SJCRH30 (cell line): ENCODE measurements at regions not wholly inside any gene's neighbourhood (a gene's known extent, or its start where the extent isn't known, plus 50 kb on each side); places are given as distances from the start of the nearest gene placed in this dataset.

Experiments used
- DNase-seq, 2 experiments: peaks; one replicate each; pipeline ENCODE4 v3.0.0-alpha.2; 2015 to 2020
- H3K27ac ChIP-seq: fragments of 250-450 bp; sonication (Bioruptor Pico); 2 replicates; pipeline ENCODE4 v1.5.1; 2020; ENCODE audit warnings: mild to moderate bottlenecking, moderate library complexity
- H3K27me3 ChIP-seq: fragments of 250-450 bp; sonication (Bioruptor Pico); 2 replicates; pipeline ENCODE4 v1.5.1; 2020; ENCODE audit warnings: mild to moderate bottlenecking, moderate library complexity
- H3K36me3 ChIP-seq: fragments of 250-450 bp; sonication (Bioruptor Pico); 2 replicates; pipeline ENCODE4 v1.5.1; 2020; ENCODE audit warnings: mild to moderate bottlenecking, moderate library complexity
- H3K4me1 ChIP-seq: fragments of 250-450 bp; sonication (Bioruptor Pico); 2 replicates; pipeline ENCODE4 v1.5.1; 2020; ENCODE audit warnings: mild to moderate bottlenecking, moderate library complexity
- H3K4me3 ChIP-seq: fragments of 250-450 bp; sonication (Bioruptor Pico); 2 replicates; pipeline ENCODE4 v1.5.1; 2020; ENCODE audit warnings: mild to moderate bottlenecking, moderate library complexity
- H3K9me3 ChIP-seq: fragments of 250-450 bp; sonication (Bioruptor Pico); replicated peaks from 2 replicates; pipeline ENCODE4 v1.5.1; 2020; ENCODE audit warnings: mild to moderate bottlenecking, moderate library complexity

- no peaks in the 10 kb centered on the region for H3K9me3 ChIP-seq
- no peak overlapping the region for H3K27ac ChIP-seq
- H3K27me3 ChIP-seq, result no peaks in the 10 kb centered on the region
- H3K4me1 ChIP-seq, result no peaks in the 10 kb centered on the region
- DNase-seq, result no peak
- no peaks in the 10 kb centered on the region for H3K36me3 ChIP-seq
- H3K4me3 ChIP-seq, result no peak overlapping the region
These were observed 1059.0 kb upstream of the PRMT6 start for GRCh38 chr1:105997516-105997915.

GRCh38 chr1:106022312-106022902, 1034.1 kb upstream of the PRMT6 start:
- no peaks in the 10 kb centered on the region for H3K9me3 ChIP-seq
- peak in 1 of 2 experiments; percentile 3 for DNase-seq
- no peak overlapping the region for H3K27ac ChIP-seq
- H3K36me3 ChIP-seq, result no peaks in the 10 kb centered on the region
- no peak overlapping the region for H3K4me3 ChIP-seq
- no peaks in the 10 kb centered on the region for H3K4me1 ChIP-seq
- H3K27me3 ChIP-seq, result no peaks in the 10 kb centered on the region

GRCh38 chr1:106027871-106028270, 1028.6 kb upstream of the PRMT6 start:
- no peaks in the 10 kb centered on the region for H3K9me3 ChIP-seq
- DNase-seq, result no peak

GRCh38 chr1:106037526-106037925, 1018.9 kb upstream of the PRMT6 start:
- DNase-seq, result no peak
- no peaks in the 10 kb centered on the region for H3K36me3 ChIP-seq
- H3K4me3 ChIP-seq, result no peak overlapping the region
- no peaks in the 10 kb centered on the region for H3K9me3 ChIP-seq
- no peaks in the 10 kb centered on the region for H3K4me1 ChIP-seq
- H3K27ac ChIP-seq, result no peak overlapping the region
- no peaks in the 10 kb centered on the region for H3K27me3 ChIP-seq

More at GRCh38 chr1:106027871-106028270, 1028.6 kb upstream of the PRMT6 start:
- Histone ChIP-seq H3K27ac (no peak overlapping the region), H3K4me3 (no peak overlapping the region), H3K36me3 (no peaks in the 10 kb centered on the region), H3K27me3 (no peaks in the 10 kb centered on the region), H3K4me1 (no peaks in the 10 kb centered on the region)

- Histone ChIP-seq H3K36me3 (no peaks in the 10 kb centered on the region), H3K9me3 (no peaks in the 10 kb centered on the region), H3K27ac (no peak overlapping the region), H3K4me3 (no peak overlapping the region), H3K4me1 (no peaks in the 10 kb centered on the region), H3K27me3 (no peaks in the 10 kb centered on the region)
- no peak for DNase-seq
These were observed 1018.2 kb upstream of the PRMT6 start for GRCh38 chr1:106038260-106038659.

GRCh38 chr1:106043971-106044370, 1012.5 kb upstream of the PRMT6 start:
- no peaks in the 10 kb centered on the region for H3K36me3 ChIP-seq
- no peak overlapping the region for H3K4me3 ChIP-seq
- H3K9me3 ChIP-seq, result no peaks in the 10 kb centered on the region
- no peaks in the 10 kb centered on the region for H3K4me1 ChIP-seq
- 0 out of 2 replicates have a peak, but pooled peaks cover 3% of the 10 kb centered on the region for H3K27me3 ChIP-seq
- no peak for DNase-seq
- no peak overlapping the region for H3K27ac ChIP-seq

- Histone ChIP-seq H3K4me1 (no peaks in the 10 kb centered on the region), H3K27me3 (0 out of 2 replicates have a peak, but pooled peaks cover 3% of the 10 kb centered on the region), H3K36me3 (no peaks in the 10 kb centered on the region), H3K9me3 (no peaks in the 10 kb centered on the region), H3K4me3 (no peak overlapping the region), H3K27ac (no peak overlapping the region)
- DNase-seq, result no peak
These were observed 1009.3 kb upstream of the PRMT6 start for GRCh38 chr1:106047210-106047609.

GRCh38 chr1:106049595-106049994, 1006.9 kb upstream of the PRMT6 start:
- Histone ChIP-seq H3K27ac (no peak overlapping the region), H3K36me3 (no peaks in the 10 kb centered on the region), H3K9me3 (no peaks in the 10 kb centered on the region), H3K4me1 (no peaks in the 10 kb centered on the region), H3K27me3 (0 out of 2 replicates have a peak, but pooled peaks cover 3% of the 10 kb centered on the region), H3K4me3 (no peak overlapping the region)
- DNase-seq, result no peak

- Histone ChIP-seq H3K27ac (no peak overlapping the region), H3K27me3 (no peaks in the 10 kb centered on the region), H3K4me1 (no peaks in the 10 kb centered on the region), H3K36me3 (no peaks in the 10 kb centered on the region), H3K9me3 (no peaks in the 10 kb centered on the region), H3K4me3 (no peak overlapping the region)
- no peak for DNase-seq
These were observed 1000.6 kb upstream of the PRMT6 start for GRCh38 chr1:106055855-106056254.

GRCh38 chr1:106061586-106062495, 994.6 kb upstream of the PRMT6 start:
- Histone ChIP-seq H3K4me1 (no peaks in the 10 kb centered on the region), H3K27me3 (no peaks in the 10 kb centered on the region), H3K27ac (no peak overlapping the region), H3K9me3 (no peaks in the 10 kb centered on the region), H3K36me3 (no peaks in the 10 kb centered on the region), H3K4me3 (no peak overlapping the region)
- no peak for DNase-seq

- no peak overlapping the region for H3K4me3 ChIP-seq
- no peaks in the 10 kb centered on the region for H3K36me3 ChIP-seq
- H3K27me3 ChIP-seq, result no peaks in the 10 kb centered on the region
- no peaks in the 10 kb centered on the region for H3K4me1 ChIP-seq
- H3K9me3 ChIP-seq, result no peaks in the 10 kb centered on the region
- H3K27ac ChIP-seq, result no peak overlapping the region
- DNase-seq, result no peak
These were observed 993.0 kb upstream of the PRMT6 start for GRCh38 chr1:106063510-106063909.

GRCh38 chr1:106072909-106073600, 983.4 kb upstream of the PRMT6 start:
- Histone ChIP-seq H3K4me3 (no peak overlapping the region), H3K4me1 (no peaks in the 10 kb centered on the region), H3K27ac (no peak overlapping the region), H3K9me3 (no peaks in the 10 kb centered on the region), H3K27me3 (no peaks in the 10 kb centered on the region), H3K36me3 (no peaks in the 10 kb centered on the region)
- no peak for DNase-seq

- Histone ChIP-seq H3K27me3 (no peaks in the 10 kb centered on the region), H3K36me3 (no peaks in the 10 kb centered on the region), H3K4me3 (no peak overlapping the region), H3K9me3 (no peaks in the 10 kb centered on the region), H3K4me1 (no peaks in the 10 kb centered on the region), H3K27ac (no peak overlapping the region)
- no peak for DNase-seq
These were observed 975.7 kb upstream of the PRMT6 start for GRCh38 chr1:106080608-106081325.

GRCh38 chr1:106111044-106111443, 945.4 kb upstream of the PRMT6 start:
- DNase-seq, result no peak
- Histone ChIP-seq H3K36me3 (no peaks in the 10 kb centered on the region), H3K4me1 (no peaks in the 10 kb centered on the region), H3K27me3 (no peaks in the 10 kb centered on the region), H3K4me3 (no peak overlapping the region), H3K9me3 (no peaks in the 10 kb centered on the region), H3K27ac (no peak overlapping the region)
